AG10803 (cell line): ENCODE measurements at regions not wholly inside any gene's neighbourhood (a gene's known extent, or its start where the extent isn't known, plus 50 kb on each side); places are given as distances from the start of the nearest gene placed in this dataset.

ENCODE experiments used
- DNase-seq: peaks from one replicate; pipeline ENCODE4 v3.0.0; 2010; ENCODE audit warnings: low read depth
- H3K4me3 ChIP-seq: 2 replicates; pipeline ENCODE4 v1.5.1; 2011; ENCODE audit warnings: mild to moderate bottlenecking, low read length, control low read depth
- CTCF ChIP-seq: conservative IDR thresholded peaks from 2 replicates; pipeline ENCODE4 v1.5.1; 2011; ENCODE audit warnings: mild to moderate bottlenecking, low read length, control low read depth, inconsistent platforms

GRCh38 chr6:167514524-167514923 is 189.6 kb downstream of the TTLL2 start:
- TF ChIP-seq CTCF, result no peak
- DNase-seq, result no peak
- H3K4me3 ChIP-seq, result no peak overlapping the region

GRCh38 chr6:167515873-167516507 is 191.1 kb downstream of the TTLL2 start:
- no peak for TF ChIP-seq CTCF
- no peak overlapping the region for H3K4me3 ChIP-seq
- DNase-seq, result no peak

GRCh38 chr6:167517254-167517916 is 192.5 kb downstream of the TTLL2 start:
- no peak overlapping the region for H3K4me3 ChIP-seq
- no peak for DNase-seq
- no peak for TF ChIP-seq CTCF

- TF ChIP-seq CTCF, result no peak
- no peak for DNase-seq
- H3K4me3 ChIP-seq, result no peak overlapping the region
These were observed 198.5 kb downstream of the TTLL2 start for GRCh38 chr6:167523426-167523825.

- TF ChIP-seq CTCF, result no peak
- H3K4me3 ChIP-seq, result no peak overlapping the region
- no peak for DNase-seq
These were observed 199.6 kb downstream of the TTLL2 start for GRCh38 chr6:167524261-167525111.

GRCh38 chr6:167525774-167526173 is 200.9 kb downstream of the TTLL2 start:
- DNase-seq, result no peak
- no peak for TF ChIP-seq CTCF
- H3K4me3 ChIP-seq, result no peak overlapping the region
